Activated CD4-positive, alpha-beta T cell treated with anti-CD3 and anti-CD28 coated beads, Interleukin-2, amount 10 ng/mL, durations not matched to agents 7 days and 5 days (primary cell): ENCODE measurements at regions not wholly inside any gene's neighbourhood (a gene's known extent, or its start where the extent isn't known, plus 50 kb on each side); places are given as distances from the start of the nearest gene placed in this dataset.
"Not testable (repeated sequence)": the region's sequence is repeated elsewhere in the genome, so short reads cannot be mapped to it uniquely, and the experiment has no call there.

Experiments used
- CTCF ChIA-PET: fragments of 350-600 bp; sonication (Branson Sonifier 250); formaldehyde crosslinking; loops from one replicate; lab custom pipeline; 2021; ENCODE audit warnings: antibody characterized with exemption; lab: Charles Lee
- POLR2A ChIA-PET: fragments of 350-600 bp; sonication (Branson Sonifier 250); formaldehyde crosslinking; loops from one replicate; lab custom pipeline; 2021; ENCODE audit warnings: antibody characterized with exemption; lab: Charles Lee
- DNase-seq: peaks from one replicate; pipeline ENCODE4 v3.0.0-alpha.2; 2020
- H3K27ac Mint-ChIP-seq: one replicate; pipeline ENCODE4 v1.8.0; 2021; ENCODE audit warnings: mild to moderate bottlenecking, moderate library complexity, mixed read lengths
- H3K27me3 Mint-ChIP-seq: one replicate; pipeline ENCODE4 v1.8.0; 2021; ENCODE audit warnings: mixed read lengths
- H3K36me3 Mint-ChIP-seq: one replicate; pipeline ENCODE4 v1.8.0; 2021; ENCODE audit warnings: low read depth, mixed read lengths
- H3K4me1 Mint-ChIP-seq: one replicate; pipeline ENCODE4 v1.8.0; 2021; ENCODE audit warnings: mixed read lengths
- H3K4me3 Mint-ChIP-seq: one replicate; pipeline ENCODE4 v1.8.0; 2021; ENCODE audit warnings: mild to moderate bottlenecking, moderate library complexity, mixed read lengths
- H3K9me3 Mint-ChIP-seq: one replicate; pipeline ENCODE4 v1.8.0; 2021; ENCODE audit warnings: mixed read lengths

- CTCF ChIA-PET, result interaction anchor here (1.2 kb wide), 1 partner anchor 19 kb away, joined by 3 read pairs; no protein-coding TSS in a partner anchor
- POLR2A ChIA-PET, result no interaction called here
- DNase-seq, result no peak
- H3K4me3 Mint-ChIP-seq, result no peak overlapping the region
- no peak overlapping the region for H3K27ac Mint-ChIP-seq
- no peaks in the 10 kb centered on the region for H3K27me3 Mint-ChIP-seq
- no peaks in the 10 kb centered on the region for H3K36me3 Mint-ChIP-seq
- peaks cover 3% of the 10 kb centered on the region for H3K9me3 Mint-ChIP-seq
- H3K4me1 Mint-ChIP-seq, result no peaks in the 10 kb centered on the region
Observed at GRCh38 chr4:158043971-158044618, 128.7 kb downstream of the GASK1B start.

- no peak for DNase-seq
- Mint-ChIP-seq H3K36me3 (no peaks in the 10 kb centered on the region), H3K4me1 (no peaks in the 10 kb centered on the region), H3K27ac (no peak overlapping the region), H3K27me3 (no peaks in the 10 kb centered on the region), H3K4me3 (no peak overlapping the region), H3K9me3 (peaks cover 3% of the 10 kb centered on the region)
- ChIA-PET POLR2A (no interaction called here), CTCF (no interaction called here)
Observed at GRCh38 chr4:158042591-158043030, 130.2 kb downstream of the GASK1B start.

GRCh38 chr4:158038718-158039117 is 134.1 kb downstream of the GASK1B start:
- Mint-ChIP-seq H3K36me3 (no peaks in the 10 kb centered on the region), H3K4me3 (no peak overlapping the region), H3K9me3 (no peaks in the 10 kb centered on the region), H3K4me1 (no peaks in the 10 kb centered on the region), H3K27ac (no peak overlapping the region), H3K27me3 (no peaks in the 10 kb centered on the region)
- CTCF ChIA-PET, result no interaction called here
- DNase-seq, result no peak
- POLR2A ChIA-PET, result no interaction called here

GRCh38 chr4:158036998-158037397 is 135.8 kb downstream of the GASK1B start:
- Mint-ChIP-seq H3K4me3 (no peak overlapping the region), H3K36me3 (no peaks in the 10 kb centered on the region), H3K9me3 (no peaks in the 10 kb centered on the region), H3K4me1 (no peaks in the 10 kb centered on the region), H3K27me3 (no peaks in the 10 kb centered on the region), H3K27ac (no peak overlapping the region)
- CTCF ChIA-PET, result no interaction called here
- DNase-seq, result no peak
- POLR2A ChIA-PET, result no interaction called here

GRCh38 chr4:158035662-158036195 is 137.1 kb downstream of the GASK1B start:
- ChIA-PET CTCF (no interaction called here), POLR2A (no interaction called here)
- H3K4me1 Mint-ChIP-seq, result no peaks in the 10 kb centered on the region
- H3K27ac Mint-ChIP-seq, result no peak overlapping the region
- H3K27me3 Mint-ChIP-seq, result no peaks in the 10 kb centered on the region
- no peaks in the 10 kb centered on the region for H3K9me3 Mint-ChIP-seq
- DNase-seq, result no peak
- no peak overlapping the region for H3K4me3 Mint-ChIP-seq
- no peaks in the 10 kb centered on the region for H3K36me3 Mint-ChIP-seq

- H3K4me3 Mint-ChIP-seq, result no peak overlapping the region
- H3K27me3 Mint-ChIP-seq, result no peaks in the 10 kb centered on the region
- ChIA-PET CTCF (no interaction called here), POLR2A (no interaction called here)
- H3K27ac Mint-ChIP-seq, result no peak overlapping the region
- H3K4me1 Mint-ChIP-seq, result no peaks in the 10 kb centered on the region
- H3K36me3 Mint-ChIP-seq, result no peaks in the 10 kb centered on the region
- no peak for DNase-seq
- no peaks in the 10 kb centered on the region for H3K9me3 Mint-ChIP-seq
Observed at GRCh38 chr4:158033416-158034120, 139.3 kb downstream of the GASK1B start.

GRCh38 chr4:158032733-158033415 is 140.0 kb downstream of the GASK1B start:
- DNase-seq, result no peak
- CTCF ChIA-PET, result no interaction called here
- Mint-ChIP-seq H3K27ac (no peak overlapping the region), H3K4me1 (no peaks in the 10 kb centered on the region), H3K36me3 (no peaks in the 10 kb centered on the region), H3K4me3 (no peak overlapping the region), H3K9me3 (no peaks in the 10 kb centered on the region), H3K27me3 (no peaks in the 10 kb centered on the region)
- POLR2A ChIA-PET, result no interaction called here

GRCh38 chr4:158028381-158028780 is 144.4 kb downstream of the GASK1B start:
- POLR2A ChIA-PET, H3K36me3 Mint-ChIP-seq, H3K4me1 Mint-ChIP-seq, DNase-seq, H3K27ac Mint-ChIP-seq, H3K27me3 Mint-ChIP-seq, H3K9me3 Mint-ChIP-seq, CTCF ChIA-PET, H3K4me3 Mint-ChIP-seq: not testable (repeated sequence)

GRCh38 chr4:158025131-158025530 is 147.7 kb downstream of the GASK1B start:
- Mint-ChIP-seq H3K27me3 (no peaks in the 10 kb centered on the region), H3K4me3 (no peak overlapping the region), H3K4me1 (no peaks in the 10 kb centered on the region), H3K9me3 (no peaks in the 10 kb centered on the region), H3K36me3 (no peaks in the 10 kb centered on the region), H3K27ac (no peak overlapping the region)
- CTCF ChIA-PET, result no interaction called here
- POLR2A ChIA-PET, result no interaction called here
- DNase-seq, result no peak

- Mint-ChIP-seq H3K27ac (no peak overlapping the region), H3K4me3 (no peak overlapping the region), H3K4me1 (no peaks in the 10 kb centered on the region), H3K27me3 (no peaks in the 10 kb centered on the region), H3K36me3 (no peaks in the 10 kb centered on the region), H3K9me3 (no peaks in the 10 kb centered on the region)
- no peak for DNase-seq
- CTCF ChIA-PET, result no interaction called here
- POLR2A ChIA-PET, result no interaction called here
Observed at GRCh38 chr4:158020734-158021346, 152.0 kb downstream of the GASK1B start.

- H3K27me3 Mint-ChIP-seq, result no peaks in the 10 kb centered on the region
- no peaks in the 10 kb centered on the region for H3K36me3 Mint-ChIP-seq
- H3K4me1 Mint-ChIP-seq, result no peaks in the 10 kb centered on the region
- POLR2A ChIA-PET, result no interaction called here
- DNase-seq, result no peak
- no peak overlapping the region for H3K4me3 Mint-ChIP-seq
- CTCF ChIA-PET, result no interaction called here
- no peaks in the 10 kb centered on the region for H3K9me3 Mint-ChIP-seq
- no peak overlapping the region for H3K27ac Mint-ChIP-seq
Observed at GRCh38 chr4:158020176-158020575, 152.6 kb downstream of the GASK1B start.

- Mint-ChIP-seq H3K4me3 (no peak overlapping the region), H3K9me3 (no peaks in the 10 kb centered on the region)
- CTCF ChIA-PET, result no interaction called here
Observed at GRCh38 chr4:158018831-158019230, 154.0 kb downstream of the GASK1B start.

More at GRCh38 chr4:158018831-158019230, 154.0 kb downstream of the GASK1B start:
- no peaks in the 10 kb centered on the region for H3K4me1 Mint-ChIP-seq
- no peak for DNase-seq
- H3K27ac Mint-ChIP-seq, result no peak overlapping the region
- no peaks in the 10 kb centered on the region for H3K27me3 Mint-ChIP-seq
- H3K36me3 Mint-ChIP-seq, result no peaks in the 10 kb centered on the region
- POLR2A ChIA-PET, result no interaction called here
